Right atrium auricular region (tissue), 2 donors: ENCODE measurements at regions not wholly inside any gene's neighbourhood (a gene's known extent, or its start where the extent isn't known, plus 50 kb on each side); places are given as distances from the start of the nearest gene placed in this dataset.

ENCODE experiments used
- DNase-seq: peaks from one replicate; pipeline ENCODE4 v3.0.0-alpha.2; 2019; ENCODE audit warnings: low spot score
- H3K27ac ChIP-seq, 2 donors: fragments of 200-600 bp; sonication (generic); 1 replicate in 1 of 2; 2 replicates in 1 of 2; pipeline ENCODE4 v1.5.1; 2016 to 2019
- H3K27me3 ChIP-seq, 2 donors: fragments of 200-600 bp; sonication (generic); one replicate each; pipeline versions ENCODE4 v1.5.1 to v1.6.0; 2017 to 2019
- H3K36me3 ChIP-seq: fragments of 200-600 bp; sonication (generic); one replicate; pipeline ENCODE4 v1.5.1; 2016
- H3K4me1 ChIP-seq, 2 donors: fragments of 200-600 bp; sonication (generic); one replicate each; pipeline versions ENCODE4 v1.5.1 to v1.6.0; 2017 to 2019
- H3K4me3 ChIP-seq, 2 donors: fragments of 200-600 bp; sonication (generic); 1 replicate in 1 of 2; 2 replicates in 1 of 2; pipeline ENCODE4 v1.5.1; 2017 to 2019; ENCODE audit warnings: mild to moderate bottlenecking in 1 of 2, moderate library complexity in 1 of 2
- H3K9me3 ChIP-seq, 2 donors: fragments of 200-600 bp; sonication (generic); one replicate each; pipeline ENCODE4 v1.5.1; 2019
- TF ChIP-seq, protein P1 (sequence below), 2 donors: fragments of 200-600 bp; sonication (generic); IDR thresholded peaks; one replicate each; pipeline ENCODE4 v1.5.1; 2019; ENCODE audit warnings: antibody characterized with exemption in 2 of 2

DNA sequence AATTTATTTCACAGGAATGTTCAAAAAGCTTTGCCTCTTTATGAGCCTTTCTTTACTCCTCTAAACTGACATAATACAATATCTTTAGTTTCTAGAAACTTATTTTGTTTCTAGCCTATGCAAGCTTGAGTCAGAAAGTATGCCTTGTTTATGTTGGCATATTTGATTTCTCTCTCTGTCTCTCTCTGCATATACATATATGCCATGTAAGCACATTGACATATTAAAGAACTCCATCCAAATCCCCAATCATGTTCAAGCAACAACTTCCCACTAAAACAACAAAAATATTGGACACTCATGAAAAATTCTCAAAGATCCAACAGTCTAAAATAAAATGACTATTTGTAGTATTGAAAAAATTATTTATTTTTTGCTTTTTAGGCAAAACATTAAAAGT lies 1651.2 kb upstream of the ACVR2A start:
- no peaks in the 10 kb centered on the region for H3K9me3 ChIP-seq
- no peaks in the 10 kb centered on the region for H3K36me3 ChIP-seq
- TF ChIP-seq, protein P1, sequence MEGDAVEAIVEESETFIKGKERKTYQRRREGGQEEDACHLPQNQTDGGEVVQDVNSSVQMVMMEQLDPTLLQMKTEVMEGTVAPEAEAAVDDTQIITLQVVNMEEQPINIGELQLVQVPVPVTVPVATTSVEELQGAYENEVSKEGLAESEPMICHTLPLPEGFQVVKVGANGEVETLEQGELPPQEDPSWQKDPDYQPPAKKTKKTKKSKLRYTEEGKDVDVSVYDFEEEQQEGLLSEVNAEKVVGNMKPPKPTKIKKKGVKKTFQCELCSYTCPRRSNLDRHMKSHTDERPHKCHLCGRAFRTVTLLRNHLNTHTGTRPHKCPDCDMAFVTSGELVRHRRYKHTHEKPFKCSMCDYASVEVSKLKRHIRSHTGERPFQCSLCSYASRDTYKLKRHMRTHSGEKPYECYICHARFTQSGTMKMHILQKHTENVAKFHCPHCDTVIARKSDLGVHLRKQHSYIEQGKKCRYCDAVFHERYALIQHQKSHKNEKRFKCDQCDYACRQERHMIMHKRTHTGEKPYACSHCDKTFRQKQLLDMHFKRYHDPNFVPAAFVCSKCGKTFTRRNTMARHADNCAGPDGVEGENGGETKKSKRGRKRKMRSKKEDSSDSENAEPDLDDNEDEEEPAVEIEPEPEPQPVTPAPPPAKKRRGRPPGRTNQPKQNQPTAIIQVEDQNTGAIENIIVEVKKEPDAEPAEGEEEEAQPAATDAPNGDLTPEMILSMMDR (IDR thresholded peaks at IDR 0.05), result no peak
- no peak for DNase-seq
- no peak overlapping the region for H3K27ac ChIP-seq
- no peak overlapping the region for H3K4me3 ChIP-seq
- no peaks in the 10 kb centered on the region for H3K27me3 ChIP-seq
- H3K4me1 ChIP-seq, result no peaks in the 10 kb centered on the region

DNA sequence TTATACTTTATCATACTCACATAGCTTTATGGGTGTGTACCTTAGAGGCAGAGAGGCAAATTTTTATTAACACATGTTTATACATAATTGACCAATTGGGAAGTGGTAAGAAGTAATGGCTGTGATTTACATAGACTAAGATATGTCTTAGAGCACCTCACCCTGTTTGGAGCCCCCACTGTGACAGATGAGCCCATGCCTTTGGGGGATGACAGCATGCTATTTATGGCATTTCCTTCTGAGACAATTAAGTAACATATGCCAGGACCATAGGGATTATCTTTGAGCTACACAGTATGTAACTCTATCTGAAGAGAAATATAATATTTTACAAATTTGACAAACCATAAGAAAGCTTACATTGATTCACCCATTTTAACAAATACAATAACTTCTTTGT lies 1655.3 kb upstream of the ACVR2A start:
- TF ChIP-seq, protein P1 (IDR thresholded peaks at IDR 0.05), result no peak
- H3K4me3 ChIP-seq, result no peak overlapping the region
- no peaks in the 10 kb centered on the region for H3K27me3 ChIP-seq
- H3K9me3 ChIP-seq, result no peaks in the 10 kb centered on the region
- H3K36me3 ChIP-seq, result no peaks in the 10 kb centered on the region
- no peak for DNase-seq
- no peaks in the 10 kb centered on the region for H3K4me1 ChIP-seq
- no peak overlapping the region for H3K27ac ChIP-seq

DNA sequence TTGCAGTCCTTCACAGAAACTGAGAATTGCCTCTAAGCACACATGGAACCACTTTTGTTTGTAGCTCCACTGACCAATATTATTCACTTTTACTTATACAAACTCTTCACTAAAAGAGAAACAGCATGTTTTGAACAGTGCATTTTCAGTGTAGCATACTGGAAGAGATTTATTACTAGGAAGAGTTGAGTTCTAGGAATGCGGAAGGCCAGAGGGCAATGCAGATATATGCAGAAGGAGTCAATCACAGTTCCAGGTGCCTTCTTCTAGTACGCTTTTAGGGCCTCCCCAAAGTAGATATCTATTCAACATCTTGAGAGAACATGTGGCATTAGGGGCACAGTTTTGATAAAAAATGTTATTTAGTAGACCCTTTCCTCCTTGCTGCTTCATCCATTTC lies 1654.0 kb upstream of the ZEB2 start:
- Histone ChIP-seq H3K27ac (no peak overlapping the region), H3K27me3 (no peaks in the 10 kb centered on the region), H3K4me1 (no peaks in the 10 kb centered on the region), H3K36me3 (no peaks in the 10 kb centered on the region), H3K9me3 (peaks cover 0 to 17% of the 10 kb centered on the region in 2 donors), H3K4me3 (no peak overlapping the region)
- TF ChIP-seq, protein P1 (IDR thresholded peaks at IDR 0.05), result no peak
- DNase-seq, result no peak

DNA sequence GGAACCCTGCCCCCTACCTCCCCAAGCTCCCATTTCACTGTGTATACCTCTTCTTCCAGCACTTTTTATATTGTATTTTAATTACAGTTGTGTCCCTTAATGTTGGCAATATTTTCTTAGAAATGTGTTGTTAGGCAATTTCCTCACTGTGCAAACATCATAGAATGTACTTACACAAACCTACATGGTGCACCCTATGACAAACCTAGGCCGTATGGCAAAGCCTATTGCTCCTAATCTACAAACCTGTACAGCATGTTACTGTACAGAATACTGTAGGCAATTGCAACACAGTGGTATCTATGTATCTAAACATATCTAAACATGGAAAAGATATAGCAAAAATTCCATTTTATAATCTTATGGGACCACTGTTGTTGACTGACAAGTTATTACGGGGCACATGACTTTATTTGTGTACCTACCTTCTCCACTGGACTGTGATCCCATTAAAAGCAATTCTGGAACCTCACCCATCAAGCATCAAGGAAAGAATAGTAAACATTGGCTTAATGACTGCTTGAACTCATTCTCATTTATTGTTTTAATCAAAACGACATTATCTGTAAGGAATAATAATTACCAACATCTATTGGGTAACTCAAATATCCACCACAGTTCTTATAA lies 1641.5 kb upstream of the ZEB2 start:
- TF ChIP-seq, protein P1 (IDR thresholded peaks at IDR 0.05), result no peak
- Histone ChIP-seq H3K4me3 (no peak overlapping the region), H3K4me1 (no peaks in the 10 kb centered on the region), H3K36me3 (no peaks in the 10 kb centered on the region), H3K9me3 (no peaks in the 10 kb centered on the region), H3K27me3 (no peaks in the 10 kb centered on the region), H3K27ac (no peak overlapping the region)
- no peak for DNase-seq

DNA sequence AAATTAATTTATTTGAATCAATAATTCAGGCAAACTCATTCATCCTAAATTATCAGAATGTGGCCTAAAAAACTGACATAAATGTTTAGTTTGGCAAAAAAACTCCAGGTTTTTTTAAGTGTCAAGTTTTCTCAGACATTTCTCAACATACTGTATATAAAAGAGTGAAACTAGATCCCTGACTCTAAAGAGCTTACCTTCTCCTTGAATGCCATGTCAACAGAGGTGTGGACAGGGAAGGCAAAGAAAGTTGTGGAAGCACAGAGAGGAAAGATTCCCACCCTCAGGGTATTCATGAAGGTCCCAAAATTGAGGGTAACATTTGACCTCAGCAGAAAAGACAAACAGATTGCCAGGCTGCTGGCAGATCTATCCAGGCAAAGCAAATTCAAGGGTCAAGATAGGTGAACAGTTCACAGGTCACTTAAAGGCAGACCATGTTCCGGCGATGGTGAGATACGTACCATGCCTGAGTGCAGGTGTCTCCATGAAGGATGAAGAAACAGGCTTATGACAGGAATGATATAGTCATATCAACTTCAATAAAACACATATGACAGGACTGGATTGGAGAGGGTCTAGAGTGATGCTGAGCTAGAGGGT lies 1638.3 kb upstream of the ZEB2 start:
- Histone ChIP-seq H3K9me3 (no peaks in the 10 kb centered on the region), H3K27ac (no peak overlapping the region), H3K36me3 (no peaks in the 10 kb centered on the region), H3K27me3 (no peaks in the 10 kb centered on the region), H3K4me3 (no peak overlapping the region), H3K4me1 (no peaks in the 10 kb centered on the region)
- TF ChIP-seq, protein P1 (IDR thresholded peaks at IDR 0.05), result no peak
- no peak for DNase-seq
